ENCODE measurements at regions not wholly inside any gene's neighbourhood (a gene's known extent, or its start where the extent isn't known, plus 50 kb on each side); places are given as distances from the start of the nearest gene placed in this dataset.

- TF ChIP-seq GATA1 (IDR thresholded peaks at IDR 0.05; ENCODE audit: low read depth, low read length) (no peak), POLR2A (IDR thresholded peaks at IDR 0.05; ENCODE audit: low read length) (no peak)
- peak; percentile 15 to 45 for DNase-seq
Measured at GRCh38 chr1:233518344-233518743, 95.6 kb upstream of the KCNK1 start.

- TF ChIP-seq POLR2A (IDR thresholded peaks at IDR 0.05; ENCODE audit: low read length), result no peak
- no peak for TF ChIP-seq GATA1 (IDR thresholded peaks at IDR 0.05; ENCODE audit: low read depth, low read length)
- no peak for DNase-seq
Measured at GRCh38 chr1:233520261-233521191, 93.4 kb upstream of the KCNK1 start.

- TF ChIP-seq GATA1 (IDR thresholded peaks at IDR 0.05; ENCODE audit: low read depth, low read length) (no peak), POLR2A (IDR thresholded peaks at IDR 0.05; ENCODE audit: low read length) (no peak)
- no peak for DNase-seq
Measured at GRCh38 chr1:233523047-233523446, 90.9 kb upstream of the KCNK1 start.

- TF ChIP-seq POLR2A (IDR thresholded peaks at IDR 0.05; ENCODE audit: low read length) (no peak), GATA1 (IDR thresholded peaks at IDR 0.05; ENCODE audit: low read depth, low read length) (no peak)
- DNase-seq, result no peak
Measured at GRCh38 chr1:233527818-233528217, 86.1 kb upstream of the KCNK1 start.

- TF ChIP-seq POLR2A (IDR thresholded peaks at IDR 0.05; ENCODE audit: low read length) (no peak), GATA1 (IDR thresholded peaks at IDR 0.05; ENCODE audit: low read depth, low read length) (no peak)
Measured at GRCh38 chr1:233530665-233531386, 83.1 kb upstream of the KCNK1 start.

DNA sequence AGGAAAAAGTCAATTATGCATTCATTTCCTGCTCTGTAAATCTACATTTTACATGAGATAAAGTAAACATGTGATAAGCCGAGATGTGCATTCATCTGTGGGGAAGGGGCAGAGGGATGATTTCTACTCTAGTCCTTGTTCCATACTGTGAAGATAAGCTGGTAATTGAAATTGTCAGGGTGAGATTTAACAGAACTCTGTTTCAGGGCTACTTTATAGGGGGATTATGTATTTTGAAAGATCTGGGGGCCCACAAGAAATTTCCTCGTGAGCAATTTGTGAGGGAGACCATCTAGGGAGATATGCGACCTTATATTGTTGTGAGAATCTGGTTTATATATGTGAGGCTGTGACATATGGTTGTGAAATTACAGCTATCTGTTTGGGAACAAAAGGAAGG is 73.1 kb upstream of the KCNK1 start:
- no peak for TF ChIP-seq GATA1 (IDR thresholded peaks at IDR 0.05; ENCODE audit: low read depth, low read length)
- TF ChIP-seq POLR2A (IDR thresholded peaks at IDR 0.05; ENCODE audit: low read length), result no peak
- DNase-seq, result no peak

More at GRCh38 chr1:233530665-233531386, 83.1 kb upstream of the KCNK1 start:
- no peak for DNase-seq

DNA sequence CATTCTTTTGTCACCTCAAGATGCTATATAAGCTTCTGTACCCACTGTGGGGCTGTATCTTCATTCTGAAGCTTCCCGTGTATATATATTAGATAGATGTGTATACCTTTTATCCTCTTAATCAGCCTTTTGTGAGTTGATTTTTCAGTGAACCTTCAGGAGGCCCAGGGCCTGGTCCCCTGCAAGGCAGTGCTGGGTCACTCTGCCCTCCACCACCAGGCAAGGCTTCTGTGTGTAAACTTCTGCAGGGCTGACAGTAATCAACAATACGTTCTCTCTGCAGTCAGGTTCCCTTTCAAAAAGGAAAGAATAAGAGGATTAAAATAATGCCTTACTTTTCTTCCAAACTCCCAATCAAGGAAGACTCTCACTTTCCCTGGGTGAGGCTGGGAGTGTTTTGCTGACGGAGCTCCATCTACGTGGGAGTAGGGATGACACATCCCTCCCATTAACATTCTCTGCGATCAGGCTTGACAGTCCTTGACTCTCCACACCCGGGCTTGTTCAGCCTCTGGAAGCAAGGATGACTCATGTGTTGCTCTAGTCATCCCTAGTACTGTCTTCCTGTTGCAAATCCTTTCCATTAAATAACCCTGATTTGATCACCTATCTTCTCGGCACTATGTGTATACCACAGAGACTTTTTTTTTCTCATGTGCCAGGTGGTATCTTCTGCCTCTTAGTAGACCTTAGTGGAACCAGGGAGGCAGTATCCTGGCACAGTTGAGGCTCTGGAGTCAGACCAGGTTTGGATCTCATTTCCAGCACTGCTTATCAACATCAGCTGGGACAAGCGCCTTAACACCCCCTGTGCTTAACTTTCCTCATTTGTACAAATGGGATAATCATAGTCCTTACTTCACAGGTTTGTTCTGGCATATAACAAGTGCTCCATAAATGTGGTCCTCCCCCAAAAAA is 70.3 kb upstream of the KCNK1 start:
- DNase-seq, result no peak
- TF ChIP-seq POLR2A (IDR thresholded peaks at IDR 0.05; ENCODE audit: low read length) (no peak), GATA1 (IDR thresholded peaks at IDR 0.05; ENCODE audit: low read depth, low read length) (no peak)

GRCh38 chr1:233544304-233544703 is 69.6 kb upstream of the KCNK1 start:
- TF ChIP-seq GATA1 (IDR thresholded peaks at IDR 0.05; ENCODE audit: low read depth, low read length) (no peak), POLR2A (IDR thresholded peaks at IDR 0.05; ENCODE audit: low read length) (no peak)
- no peak for DNase-seq

DNA sequence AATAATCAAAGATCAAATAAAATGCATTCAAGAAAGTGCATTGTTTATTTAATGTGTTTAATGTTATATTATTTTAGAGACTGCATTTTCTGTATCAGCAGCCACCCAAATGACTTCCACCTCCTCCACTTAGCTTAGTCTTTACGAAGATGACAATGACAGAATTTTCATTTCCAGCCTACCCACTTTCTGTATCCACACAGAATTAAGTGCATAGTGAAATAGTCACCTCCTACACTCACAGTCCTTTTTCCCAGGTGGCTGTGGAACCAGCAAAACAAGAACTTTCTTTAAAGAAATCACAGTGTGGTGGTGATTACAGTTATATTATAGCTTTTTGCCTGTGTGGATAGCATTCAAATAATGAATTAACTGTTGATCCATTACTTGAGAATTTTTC is 66.2 kb upstream of the KCNK1 start:
- no peak for DNase-seq
- TF ChIP-seq GATA1 (IDR thresholded peaks at IDR 0.05; ENCODE audit: low read depth, low read length) (no peak), POLR2A (IDR thresholded peaks at IDR 0.05; ENCODE audit: low read length) (no peak)

DNA sequence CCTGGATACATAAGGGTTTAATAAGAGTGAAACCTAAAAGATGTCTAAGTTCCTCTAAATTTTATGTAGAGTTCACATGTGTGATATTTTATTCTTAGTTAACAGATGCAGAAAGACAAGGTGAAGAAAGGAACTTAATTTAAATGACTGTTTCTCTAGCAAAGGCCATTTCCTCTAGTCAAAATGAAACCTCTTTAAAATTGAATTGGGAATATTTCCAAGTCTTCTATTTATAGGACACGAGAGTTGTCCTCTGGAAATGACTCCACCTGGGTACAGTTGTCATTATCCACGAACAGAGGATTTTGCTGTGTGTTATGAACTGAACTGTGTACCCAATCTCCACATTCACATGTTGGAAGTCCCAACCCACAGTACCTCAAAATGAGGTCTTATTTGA is 64.5 kb upstream of the KCNK1 start:
- no peak for DNase-seq
- TF ChIP-seq POLR2A (IDR thresholded peaks at IDR 0.05; ENCODE audit: low read length) (no peak), GATA1 (IDR thresholded peaks at IDR 0.05; ENCODE audit: low read depth, low read length) (no peak)

DNA sequence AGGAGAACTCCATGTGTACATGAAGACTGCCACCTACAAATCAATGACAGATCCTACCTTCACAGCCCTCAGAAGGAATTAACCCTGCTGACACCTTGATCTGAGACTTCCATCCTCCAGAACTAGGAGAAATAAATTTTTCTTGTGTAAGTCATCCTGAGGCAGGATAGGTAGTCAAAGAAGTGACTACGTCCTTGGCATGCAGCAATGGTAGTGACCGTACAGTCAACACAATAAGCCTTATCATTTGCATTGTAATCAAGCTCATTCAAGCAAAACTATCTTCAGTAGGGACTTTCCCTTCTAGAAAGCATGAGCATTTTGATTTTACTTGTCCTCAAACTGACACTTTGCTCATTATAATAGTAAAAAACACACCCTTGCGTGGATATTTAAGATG is 64.0 kb upstream of the KCNK1 start:
- no peak for DNase-seq
- TF ChIP-seq GATA1 (IDR thresholded peaks at IDR 0.05; ENCODE audit: low read depth, low read length) (no peak), POLR2A (IDR thresholded peaks at IDR 0.05; ENCODE audit: low read length) (no peak)

GRCh38 chr1:233554037-233554436 is 59.9 kb upstream of the KCNK1 start:
- no peak for TF ChIP-seq GATA1 (IDR thresholded peaks at IDR 0.05; ENCODE audit: low read depth, low read length)
- TF ChIP-seq POLR2A (IDR thresholded peaks at IDR 0.05; ENCODE audit: low read length), result no peak
- DNase-seq, result no peak

DNA sequence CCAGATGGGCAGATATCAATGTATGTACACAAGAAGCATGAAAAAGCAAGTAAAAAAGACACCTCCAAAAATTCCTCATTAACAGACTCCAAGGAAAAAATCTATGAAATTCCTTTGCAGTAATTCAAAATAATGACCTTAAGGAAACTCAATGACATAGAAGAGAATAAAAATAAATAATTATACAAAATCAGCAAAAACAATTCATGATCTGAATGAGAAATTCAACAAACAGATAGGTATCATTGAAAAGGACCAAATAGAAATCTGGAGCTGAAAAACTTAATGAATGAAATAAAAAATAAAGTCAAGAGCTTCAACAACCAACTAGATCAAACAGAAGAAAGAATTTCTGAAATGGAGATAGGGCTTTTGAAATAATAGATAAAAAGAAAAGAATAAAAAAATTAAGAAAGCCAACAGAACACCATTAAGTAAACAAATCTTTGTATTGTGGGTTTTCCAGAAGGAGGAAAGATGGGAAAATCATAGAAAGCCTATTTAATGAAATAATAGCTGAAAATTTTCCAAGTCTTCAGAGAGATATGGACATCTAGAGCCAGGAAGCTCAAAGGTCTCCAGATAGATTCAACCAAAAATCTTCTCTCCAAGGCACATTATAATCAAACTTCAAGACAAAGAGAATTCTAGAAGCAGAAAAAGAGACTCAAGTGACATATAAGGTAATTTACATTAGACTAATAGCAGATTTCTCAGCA is 52.0 kb upstream of the KCNK1 start:
- DNase-seq, result no peak
- TF ChIP-seq POLR2A (IDR thresholded peaks at IDR 0.05; ENCODE audit: low read length) (no peak), GATA1 (IDR thresholded peaks at IDR 0.05; ENCODE audit: low read depth, low read length) (no peak)

Measured in erythroblast (primary cell).